ENCODE measurements at regions not wholly inside any gene's neighbourhood (a gene's known extent, or its start where the extent isn't known, plus 50 kb on each side); places are given as distances from the start of the nearest gene placed in this dataset.

- peak in 2 of 8 donors; percentile 12 to 35 for ATAC-seq
- TF ChIP-seq CTCF (IDR thresholded peaks at IDR 0.05): no peak
Observed at GRCh38 chr10:23912884-23913404, 296.0 kb upstream of the KIAA1217 start.

GRCh38 chr10:23914641-23915040 is 294.3 kb upstream of the KIAA1217 start:
- Histone ChIP-seq H3K27me3 (peaks cover 0 to 10% (median 0%) of the 10 kb centered on the region in 7 donors), H3K4me3 (no peak overlapping the region), H3K9me3 (no peaks in the 10 kb centered on the region), H3K36me3 (no peaks in the 10 kb centered on the region), H3K27ac (no peak overlapping the region), H3K4me1 (no peaks in the 10 kb centered on the region)
- intact Hi-C loops (cut with DNase I): no loop called here
- no peak for TF ChIP-seq CTCF (IDR thresholded peaks at IDR 0.05)
- DNase-seq: no peak
- 57 to 68% methylated on average over 3 of the region's 3 CpGs for WGBS, 2 donors
- ATAC-seq: no peak

More at GRCh38 chr10:23912884-23913404, 296.0 kb upstream of the KIAA1217 start:
- H3K27me3 ChIP-seq: peaks cover 0 to 10% (median 0%) of the 10 kb centered on the region in 7 donors
- no peak for DNase-seq
- 30 to 31% methylated on average over 6 of the region's 6 CpGs for WGBS, 2 donors
- no peak overlapping the region for H3K4me3 ChIP-seq
- peaks cover 0 to 9% (median 0%) of the 10 kb centered on the region in 11 donors for H3K9me3 ChIP-seq
- intact Hi-C loops (cut with DNase I): no loop called here
- no peaks in the 10 kb centered on the region for H3K4me1 ChIP-seq
- no peaks in the 10 kb centered on the region for H3K36me3 ChIP-seq
- no peak overlapping the region for H3K27ac ChIP-seq

GRCh38 chr10:23917251-23917840 is 291.6 kb upstream of the KIAA1217 start:
- intact Hi-C loops (cut with DNase I): no loop called here
- no peak for TF ChIP-seq CTCF (IDR thresholded peaks at IDR 0.05)
- no peak overlapping the region for H3K27ac ChIP-seq
- peak in 1 of 8 donors; percentile 20 for ATAC-seq
- H3K9me3 ChIP-seq: peaks cover 0 to 6% (median 0%) of the 10 kb centered on the region in 11 donors
- no peak for DNase-seq
- no peak overlapping the region for H3K4me3 ChIP-seq
- no peaks in the 10 kb centered on the region for H3K4me1 ChIP-seq
- WGBS, 2 donors: 50 to 57% methylated on average over 4 of the region's 4 CpGs
- H3K36me3 ChIP-seq: no peaks in the 10 kb centered on the region
- peaks cover 0 to 10% (median 0%) of the 10 kb centered on the region in 7 donors for H3K27me3 ChIP-seq

GRCh38 chr10:23918090-23918723 is 290.7 kb upstream of the KIAA1217 start:
- Histone ChIP-seq H3K27ac (no peak overlapping the region), H3K4me3 (no peak overlapping the region), H3K27me3 (peaks cover 0 to 10% (median 0%) of the 10 kb centered on the region in 7 donors), H3K9me3 (peaks cover 0 to 6% (median 0%) of the 10 kb centered on the region in 11 donors), H3K4me1 (no peaks in the 10 kb centered on the region), H3K36me3 (no peaks in the 10 kb centered on the region)
- 36 to 37% methylated on average over 6 of the region's 6 CpGs for WGBS, 2 donors
- peak; percentile 51 to 84 (median 73) for ATAC-seq
- intact Hi-C loops (cut with DNase I): no loop called here
- DNase-seq: peak; percentile 8 to 15
- TF ChIP-seq CTCF (IDR thresholded peaks at IDR 0.05): no peak

All from heart right ventricle (tissue), 16 donors.